ENCODE measurements at regions not wholly inside any gene's neighbourhood (a gene's known extent, or its start where the extent isn't known, plus 50 kb on each side); places are given as distances from the start of the nearest gene placed in this dataset.
A peak's percentile ranks its signal among the peaks of the same experiment; 100 is the strongest.

DNA sequence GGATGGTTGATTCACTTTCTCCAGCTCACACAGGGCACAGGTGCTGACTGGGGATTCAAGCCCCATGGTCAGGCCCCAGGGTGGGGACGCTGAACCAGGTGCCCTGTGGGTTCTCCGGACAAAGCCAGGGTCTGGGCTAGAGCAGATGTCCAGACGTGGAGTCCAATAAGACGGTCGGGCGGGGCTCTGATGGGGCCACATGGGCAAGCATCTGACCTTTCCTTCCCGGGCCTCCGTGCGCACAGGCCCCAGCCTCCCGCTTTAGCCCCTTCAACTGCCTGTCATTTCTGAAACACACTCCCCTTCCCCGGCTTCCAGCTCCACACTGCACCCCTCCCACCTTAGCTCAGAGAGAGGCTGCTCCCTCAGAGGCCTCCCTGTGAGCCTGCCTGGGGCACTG, 153.0 kb upstream of the PPP2R2D start:
- Histone ChIP-seq H3K4me2 (no peak overlapping the region), H3K79me2 (no peaks in the 10 kb centered on the region), H4K20me1 (ENCODE audit: insufficient read depth, poor library complexity, severe bottlenecking) (no peaks in the 10 kb centered on the region), H3K4me1 (ENCODE audit: insufficient read depth) (peaks cover 53% of the 10 kb centered on the region), H3K27ac (no peak overlapping the region), H3K4me3 (no peak overlapping the region), H3K27me3 (no peaks in the 10 kb centered on the region), H3K9me3 (ENCODE audit: low read depth) (no peaks in the 10 kb centered on the region), H3K36me3 (replicated peaks; ENCODE audit: insufficient read depth, low read depth) (no peaks in the 10 kb centered on the region), H2AFZ (no peak overlapping the region), H3K9me2 (replicated peaks; ENCODE audit: insufficient read depth) (no peaks in the 10 kb centered on the region)
- DNase-seq (ENCODE audit: low spot score) = no peak
- no peak for TF ChIP-seq EZH2 (IDR thresholded peaks at IDR 0.05; ENCODE audit: borderline replicate concordance)
- no peak for TF ChIP-seq EZH2phosphoT487 (IDR thresholded peaks at IDR 0.05; ENCODE audit: low read depth, severe bottlenecking, unreplicated experiment)
- TF ChIP-seq, protein P1, sequence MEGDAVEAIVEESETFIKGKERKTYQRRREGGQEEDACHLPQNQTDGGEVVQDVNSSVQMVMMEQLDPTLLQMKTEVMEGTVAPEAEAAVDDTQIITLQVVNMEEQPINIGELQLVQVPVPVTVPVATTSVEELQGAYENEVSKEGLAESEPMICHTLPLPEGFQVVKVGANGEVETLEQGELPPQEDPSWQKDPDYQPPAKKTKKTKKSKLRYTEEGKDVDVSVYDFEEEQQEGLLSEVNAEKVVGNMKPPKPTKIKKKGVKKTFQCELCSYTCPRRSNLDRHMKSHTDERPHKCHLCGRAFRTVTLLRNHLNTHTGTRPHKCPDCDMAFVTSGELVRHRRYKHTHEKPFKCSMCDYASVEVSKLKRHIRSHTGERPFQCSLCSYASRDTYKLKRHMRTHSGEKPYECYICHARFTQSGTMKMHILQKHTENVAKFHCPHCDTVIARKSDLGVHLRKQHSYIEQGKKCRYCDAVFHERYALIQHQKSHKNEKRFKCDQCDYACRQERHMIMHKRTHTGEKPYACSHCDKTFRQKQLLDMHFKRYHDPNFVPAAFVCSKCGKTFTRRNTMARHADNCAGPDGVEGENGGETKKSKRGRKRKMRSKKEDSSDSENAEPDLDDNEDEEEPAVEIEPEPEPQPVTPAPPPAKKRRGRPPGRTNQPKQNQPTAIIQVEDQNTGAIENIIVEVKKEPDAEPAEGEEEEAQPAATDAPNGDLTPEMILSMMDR (IDR thresholded peaks at IDR 0.05; ENCODE audit: poor library complexity) = no peak
- 85% methylated on average over 11 of the region's 11 CpGs for WGBS (ENCODE audit: low lambda C conversion rate, missing lambda C conversion rate)

DNA sequence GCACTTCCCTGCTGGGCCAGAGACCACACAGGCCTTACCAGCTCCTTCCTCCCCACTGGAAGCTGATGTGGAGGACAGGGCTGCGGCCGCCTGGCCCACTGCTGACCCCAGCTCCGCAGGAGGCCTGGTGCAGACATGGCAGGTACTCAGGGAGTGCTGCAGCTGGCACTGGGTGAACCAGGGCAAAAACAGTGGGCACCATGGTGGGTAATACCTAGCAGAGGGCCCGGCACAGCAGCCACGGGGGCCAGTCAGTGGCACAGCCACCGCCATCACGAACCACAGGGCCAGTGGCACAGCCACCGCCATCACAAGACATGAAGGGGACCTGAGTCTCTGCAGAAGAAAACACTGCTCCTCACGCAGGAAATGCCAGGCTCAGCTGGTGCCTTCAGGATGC, 152.6 kb upstream of the PPP2R2D start:
- Histone ChIP-seq H3K4me3 (no peak overlapping the region), H2AFZ (no peak overlapping the region), H3K4me1 (ENCODE audit: insufficient read depth) (peaks cover 50% of the 10 kb centered on the region), H3K9me3 (ENCODE audit: low read depth) (no peaks in the 10 kb centered on the region), H3K4me2 (peak overlapping the region; percentile 51), H3K9me2 (replicated peaks; ENCODE audit: insufficient read depth) (no peaks in the 10 kb centered on the region), H3K36me3 (replicated peaks; ENCODE audit: insufficient read depth, low read depth) (no peaks in the 10 kb centered on the region), H3K27me3 (no peaks in the 10 kb centered on the region), H4K20me1 (ENCODE audit: insufficient read depth, poor library complexity, severe bottlenecking) (no peaks in the 10 kb centered on the region), H3K79me2 (no peaks in the 10 kb centered on the region), H3K27ac (peak overlapping the region; percentile 45)
- WGBS (ENCODE audit: low lambda C conversion rate, missing lambda C conversion rate) = 95% methylated on average over 9 of the region's 9 CpGs
- TF ChIP-seq, protein P1 (IDR thresholded peaks at IDR 0.05; ENCODE audit: poor library complexity) = no peak
- TF ChIP-seq EZH2 (IDR thresholded peaks at IDR 0.05; ENCODE audit: borderline replicate concordance) = no peak
- TF ChIP-seq EZH2phosphoT487 (IDR thresholded peaks at IDR 0.05; ENCODE audit: low read depth, severe bottlenecking, unreplicated experiment) = no peak
- DNase-seq (ENCODE audit: low spot score) = no peak

DNA sequence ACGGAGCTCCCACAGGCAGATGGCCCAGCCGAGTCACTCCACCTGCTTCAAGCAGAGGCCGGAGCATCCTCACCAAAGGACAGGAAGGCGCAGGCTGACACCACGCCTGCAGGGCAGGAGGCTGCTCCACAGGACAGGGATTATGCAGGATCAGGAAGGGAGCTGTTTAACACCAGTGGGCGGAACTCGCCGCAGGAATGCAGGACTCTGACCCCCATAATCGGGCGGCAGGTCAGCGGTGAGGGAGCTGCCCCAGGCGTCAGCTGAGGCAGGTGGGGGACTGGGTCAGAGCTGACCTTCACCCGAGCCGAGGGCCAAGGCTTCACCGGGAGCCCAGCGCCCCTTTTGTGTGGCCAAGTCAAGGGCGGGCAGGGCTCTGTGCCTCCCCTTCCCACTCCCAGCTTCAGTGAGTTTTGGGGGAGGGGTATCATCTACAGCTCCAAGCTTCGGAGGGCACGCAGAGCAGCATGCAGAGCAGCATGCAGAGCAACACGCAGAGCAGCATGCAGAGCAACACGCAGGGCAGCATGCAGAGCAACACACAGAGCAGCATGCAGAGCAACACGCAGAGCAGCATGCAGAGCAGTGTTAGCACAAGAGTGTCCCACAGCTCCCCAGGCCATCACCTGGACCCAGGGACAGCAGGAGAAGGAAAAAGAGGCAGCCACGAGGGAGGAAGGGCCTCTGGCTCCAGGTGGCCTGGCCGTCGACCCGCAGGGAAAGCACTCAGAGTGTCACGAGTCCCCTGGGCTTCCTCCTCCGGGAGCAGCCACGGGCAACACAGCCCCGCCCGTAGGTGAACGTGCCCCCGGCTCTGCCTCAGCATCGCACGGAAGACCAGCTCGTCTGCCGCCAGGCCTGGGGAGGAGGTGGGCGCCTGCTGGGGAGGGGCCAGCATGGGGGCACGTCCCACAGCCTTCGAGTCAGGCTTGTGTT, 151.7 kb upstream of the PPP2R2D start:
- 37% methylated on average over 40 of the region's 40 CpGs for WGBS (ENCODE audit: low lambda C conversion rate, missing lambda C conversion rate)
- Histone ChIP-seq H3K27me3 (no peaks in the 10 kb centered on the region), H3K4me3 (no peak overlapping the region), H3K4me1 (ENCODE audit: insufficient read depth) (peaks cover 44% of the 10 kb centered on the region), H2AFZ (no peak overlapping the region), H3K79me2 (no peaks in the 10 kb centered on the region), H3K9me3 (ENCODE audit: low read depth) (no peaks in the 10 kb centered on the region), H3K27ac (peak overlapping the region; percentile 83), H3K9me2 (replicated peaks; ENCODE audit: insufficient read depth) (no peaks in the 10 kb centered on the region), H4K20me1 (ENCODE audit: insufficient read depth, poor library complexity, severe bottlenecking) (no peaks in the 10 kb centered on the region), H3K4me2 (peak overlapping the region; percentile 51), H3K36me3 (replicated peaks; ENCODE audit: insufficient read depth, low read depth) (no peaks in the 10 kb centered on the region)
- TF ChIP-seq, protein P1 (IDR thresholded peaks at IDR 0.05; ENCODE audit: poor library complexity) = no peak
- TF ChIP-seq EZH2 (IDR thresholded peaks at IDR 0.05; ENCODE audit: borderline replicate concordance) (no peak), EZH2phosphoT487 (IDR thresholded peaks at IDR 0.05; ENCODE audit: low read depth, severe bottlenecking, unreplicated experiment) (no peak)
- peak; percentile 77 for DNase-seq (ENCODE audit: low spot score)
